Endothelial cell of umbilical vein (primary cell): ENCODE measurements at regions not wholly inside any gene's neighbourhood (a gene's known extent, or its start where the extent isn't known, plus 50 kb on each side); places are given as distances from the start of the nearest gene placed in this dataset.

Experiments
- BruUV-seq: library from RNA; stranded (reverse); fragments of 400-500 nt; replicated peaks from 2 replicates; lab custom pipeline; 2021; lab: Mats Ljungman, UMichigan
- CTCF ChIA-PET: fragments of 300-600, 350-600 bp; sonication (Branson Sonifier 250); formaldehyde crosslinking; loops from one replicate; lab custom pipeline; 2021; ENCODE audit warnings: antibody characterized with exemption, inconsistent platforms; lab: Charles Lee
- POLR2A ChIA-PET: fragments of 300-600, 350-600 bp; sonication (Branson Sonifier 250); formaldehyde crosslinking; loops from one replicate; lab custom pipeline; 2021; ENCODE audit warnings: antibody characterized with exemption, inconsistent platforms; lab: Charles Lee
- DNase-seq: peaks from one replicate; pipeline ENCODE4 v3.0.0-alpha.2; 2011; ENCODE audit warnings: low read depth, low spot score
- FAIRE-seq: peaks from 2 replicates; lab custom pipeline; 2011; peaks lifted over from hg19 to GRCh38; lab: Jason Lieb, UNC
- H2AFZ ChIP-seq: 2 replicates; pipeline ENCODE4 v1.6.0; 2012; ENCODE audit warnings: low read depth, low read length, control low read depth, inconsistent platforms
- H3K27ac ChIP-seq: 2 replicates; pipeline ENCODE4 v1.5.1; 2011; ENCODE audit warnings: low read depth, mild to moderate bottlenecking, control low read depth, low read length, moderate library complexity; ENCODE audit not compliant: insufficient read depth
- H3K27me3 ChIP-seq, 2 experiments: 2 replicates each; pipeline versions ENCODE4 v1.6.0 to v1.6.1; 2011; ENCODE audit warnings: low read length in 2 of 2, mixed read lengths in 1 of 2; ENCODE audit not compliant: control insufficient read depth in 2 of 2, insufficient read depth in 2 of 2
- H3K36me3 ChIP-seq, 2 experiments: 2 replicates in 1 of 2; 3 replicates in 1 of 2; pipeline ENCODE4 v1.5.1; 2011; ENCODE audit warnings: low read length in 2 of 2, mild to moderate bottlenecking in 1 of 2, moderate library complexity in 1 of 2; ENCODE audit not compliant: control insufficient read depth in 2 of 2, insufficient read depth in 2 of 2; ENCODE audit errors: extremely low read depth in 1 of 2
- H3K4me1 ChIP-seq: 3 replicates; pipeline ENCODE4 v1.5.1; 2011; ENCODE audit warnings: mild to moderate bottlenecking, low read length; ENCODE audit not compliant: control insufficient read depth, insufficient read depth; ENCODE audit errors: extremely low read depth
- H3K4me2 ChIP-seq: 2 replicates; pipeline ENCODE4 v1.6.1; 2011; ENCODE audit warnings: low read length, control low read depth, mixed read lengths; ENCODE audit not compliant: insufficient read depth
- H3K4me3 ChIP-seq, 3 experiments: fragments of 200-600 bp in 1 of 3; sonication (generic), shearing (Covaris generic) in 1 of 3; replicated peaks in 1 of 3; 2 replicates each; pipeline ENCODE4 v1.5.1; 2011 to 2016; ENCODE audit warnings: control low read depth in 3 of 3, low read length in 3 of 3, mild to moderate bottlenecking in 2 of 3, inconsistent platforms in 1 of 3, low read depth in 1 of 3, moderate library complexity in 1 of 3; ENCODE audit not compliant: insufficient read depth in 1 of 3
- H3K79me2 ChIP-seq: 2 replicates; pipeline ENCODE4 v1.6.0; 2012; ENCODE audit warnings: low read length, inconsistent platforms; ENCODE audit not compliant: control insufficient read depth, insufficient read depth
- H3K9ac ChIP-seq: replicated peaks from 2 replicates; pipeline ENCODE3; 2011; ENCODE audit warnings: low read length, control low read depth; ENCODE audit not compliant: insufficient read depth; ENCODE audit errors: extremely low read depth
- H3K9me1 ChIP-seq: replicated peaks from 3 replicates; pipeline ENCODE4 v1.6.0; 2011; ENCODE audit warnings: mild to moderate bottlenecking, low read length; ENCODE audit not compliant: control insufficient read depth, insufficient read depth; ENCODE audit errors: extremely low read depth
- H3K9me3 ChIP-seq: replicated peaks from 2 replicates; pipeline ENCODE4 v1.5.1; 2012; ENCODE audit warnings: low read length, inconsistent platforms; ENCODE audit not compliant: control insufficient read depth, insufficient read depth
- H4K20me1 ChIP-seq: replicated peaks from 2 replicates; pipeline ENCODE3; 2011; ENCODE audit warnings: mild to moderate bottlenecking, low read length; ENCODE audit not compliant: control insufficient read depth, insufficient read depth; ENCODE audit errors: extremely low read depth
- CTCF ChIP-seq, 2 donors: IDR thresholded peaks; 1 replicate in 1 of 2; 2 replicates in 1 of 2; pipeline ENCODE4 v1.5.1; 2011; ENCODE audit warnings: low read length in 2 of 2, mild to moderate bottlenecking in 2 of 2, moderate library complexity in 2 of 2, control low read depth in 1 of 2, inconsistent platforms in 1 of 2, low read depth in 1 of 2; ENCODE audit not compliant: insufficient read depth in 1 of 2; ENCODE audit errors: extremely low read depth in 1 of 2
- EZH2 ChIP-seq: IDR thresholded peaks from 2 replicates; pipeline ENCODE4 v1.6.1; 2012; ENCODE audit warnings: borderline replicate concordance, low read depth, mild to moderate bottlenecking, moderate library complexity, low read length, inconsistent platforms; ENCODE audit not compliant: severe bottlenecking
- FOS ChIP-seq: IDR thresholded peaks from 2 replicates; pipeline ENCODE4 v1.6.1; 2011; ENCODE audit warnings: mild to moderate bottlenecking, low read length, moderate library complexity, borderline replicate concordance; ENCODE audit not compliant: insufficient read depth
- GATA2 ChIP-seq: IDR thresholded peaks from 2 replicates; pipeline ENCODE4 v1.7.0; 2011; ENCODE audit warnings: low read depth, mild to moderate bottlenecking, moderate library complexity, mixed read lengths, low read length; ENCODE audit not compliant: insufficient read length, insufficient read depth
- JUN ChIP-seq: IDR thresholded peaks from 2 replicates; pipeline ENCODE4 v1.6.1; 2011; ENCODE audit warnings: borderline replicate concordance, low read depth; ENCODE audit not compliant: insufficient read length, insufficient read depth
- MAX ChIP-seq: IDR thresholded peaks from 2 replicates; pipeline ENCODE4 v1.6.1; 2011; ENCODE audit not compliant: insufficient read depth, insufficient read length
- MYC ChIP-seq: IDR thresholded peaks from one replicate; pipeline ENCODE4 v1.6.1; 2011; ENCODE audit warnings: mild to moderate bottlenecking, low read depth, low read length
- POLR2A ChIP-seq: IDR thresholded peaks from 2 replicates; pipeline ENCODE4 v1.6.1; 2012; ENCODE audit warnings: low read depth, mild to moderate bottlenecking, control low read depth, low read length
- POLR2AphosphoS5 ChIP-seq: IDR thresholded peaks from 2 replicates; pipeline ENCODE4 v1.6.1; 2012; ENCODE audit warnings: low read depth, mild to moderate bottlenecking, control low read depth, low read length, moderate library complexity; ENCODE audit not compliant: insufficient read depth
- dilution Hi-C: fragments of 300-500 bp; cut with MboI; formaldehyde crosslinking; loops from one replicate; pipeline ENCODE4 v1.15.0; 2019; ENCODE audit warnings: low sequenced_read_pairs; ENCODE audit not compliant: extremely low pct_ligation_motif_present
- intact Hi-C: fragments of 100-400 bp; cut with micrococcal nuclease; formaldehyde crosslinking; loops from one replicate; pipeline ENCODE4 v1.10.0; 2022

GRCh38 chr1:79262745-79263258, 256.3 kb upstream of the ADGRL4 start:
- H3K9me3 ChIP-seq = no peaks in the 10 kb centered on the region
- no peaks in the 10 kb centered on the region for H3K9me1 ChIP-seq
- no peaks in the 10 kb centered on the region for H3K27me3 ChIP-seq
- ChIA-PET CTCF (interaction anchor here (1.1 to 2.6 kb wide), 2 partner anchors 88 to 423 kb away, joined by 4 to 14 read pairs; no protein-coding TSS in a partner anchor), POLR2A (no interaction called here)
- DNase-seq (peak; percentile 3), FAIRE-seq (no peak)
- no peaks in the 10 kb centered on the region for H3K36me3 ChIP-seq
- dilution Hi-C loops = no loop called here
- no TSS peak for BruUV-seq
- no peak overlapping the region for H3K4me3 ChIP-seq
- intact Hi-C loops = loop anchor here (10.0 kb wide), 1 partner anchor 232 kb away; no protein-coding TSS in a partner anchor
- H3K79me2 ChIP-seq = no peaks in the 10 kb centered on the region
- H3K27ac ChIP-seq = no peak overlapping the region
- no peak overlapping the region for H3K9ac ChIP-seq
- no peak for TF ChIP-seq POLR2AphosphoS5
- TF ChIP-seq CTCF (IDR thresholded peaks at IDR 0.05; ENCODE audit: extremely low read depth in 1 of 2, insufficient read depth in 1 of 2, low read depth in 1 of 2, low read length in 2 of 2) = no peak
- TF ChIP-seq JUN = no peak
- no peak for TF ChIP-seq MAX
- TF ChIP-seq POLR2A = no peak
- TF ChIP-seq EZH2 = no peak
- TF ChIP-seq GATA2 = no peak
- TF ChIP-seq FOS = no peak
- TF ChIP-seq MYC = no peak
- no peaks in the 10 kb centered on the region for H3K4me1 ChIP-seq
- H2AFZ ChIP-seq = peak overlapping the region; percentile 76
- H4K20me1 ChIP-seq = no peaks in the 10 kb centered on the region
- H3K4me2 ChIP-seq = no peak overlapping the region
